Activated CD8-positive, alpha-beta T cell treated with anti-CD3 and anti-CD28 coated beads for 36 hours (primary cell): ENCODE measurements at regions not wholly inside any gene's neighbourhood (a gene's known extent, or its start where the extent isn't known, plus 50 kb on each side); places are given as distances from the start of the nearest gene placed in this dataset.
"Not testable (repeated sequence)": the region's sequence is repeated elsewhere in the genome, so short reads cannot be mapped to it uniquely, and the experiment has no call there.

Experiments used
- ATAC-seq: fragments of 200-7000 bp; cut with Tn5 transposase; one replicate; pipeline ENCODE4 v1.10.0; 2021; ENCODE audit warnings: mild to moderate bottlenecking, moderate library complexity
- CTCF ChIA-PET: fragments of 350-600 bp; sonication (Branson Sonifier 250); formaldehyde crosslinking; loops from one replicate; lab custom pipeline; 2021; ENCODE audit warnings: antibody characterized with exemption; lab: Charles Lee
- POLR2A ChIA-PET: fragments of 350-600 bp; sonication (Branson Sonifier 250); formaldehyde crosslinking; loops from one replicate; lab custom pipeline; 2021; ENCODE audit warnings: antibody characterized with exemption; lab: Charles Lee
- DNase-seq: peaks from one replicate; pipeline ENCODE4 v3.0.0-alpha.2; 2020
- H3K27ac Mint-ChIP-seq: one replicate; pipeline ENCODE4 v1.8.0; 2021; ENCODE audit warnings: mild to moderate bottlenecking, mixed read lengths
- H3K27me3 Mint-ChIP-seq: one replicate; pipeline ENCODE4 v1.8.0; 2021; ENCODE audit warnings: mixed read lengths
- H3K36me3 Mint-ChIP-seq: one replicate; pipeline ENCODE4 v1.8.0; 2021; ENCODE audit warnings: low read depth, mixed read lengths
- H3K4me1 Mint-ChIP-seq: one replicate; pipeline ENCODE4 v1.8.0; 2021; ENCODE audit warnings: low read depth, mixed read lengths
- H3K4me3 Mint-ChIP-seq: one replicate; pipeline ENCODE4 v1.8.0; 2021; ENCODE audit warnings: mild to moderate bottlenecking, moderate library complexity, mixed read lengths
- H3K9me3 Mint-ChIP-seq: one replicate; pipeline ENCODE4 v1.8.0; 2021; ENCODE audit warnings: mixed read lengths
- intact Hi-C: fragments of 100-400 bp; cut with micrococcal nuclease; formaldehyde crosslinking; loops from one replicate; pipeline ENCODE4 v1.10.0; 2022
- TF ChIP-seq, protein P1 (sequence below): fragments of 200-600 bp; IDR thresholded peaks from one replicate; pipeline ENCODE4 v1.8.0; 2022; ENCODE audit warnings: antibody characterized with exemption, mild to moderate bottlenecking

DNA sequence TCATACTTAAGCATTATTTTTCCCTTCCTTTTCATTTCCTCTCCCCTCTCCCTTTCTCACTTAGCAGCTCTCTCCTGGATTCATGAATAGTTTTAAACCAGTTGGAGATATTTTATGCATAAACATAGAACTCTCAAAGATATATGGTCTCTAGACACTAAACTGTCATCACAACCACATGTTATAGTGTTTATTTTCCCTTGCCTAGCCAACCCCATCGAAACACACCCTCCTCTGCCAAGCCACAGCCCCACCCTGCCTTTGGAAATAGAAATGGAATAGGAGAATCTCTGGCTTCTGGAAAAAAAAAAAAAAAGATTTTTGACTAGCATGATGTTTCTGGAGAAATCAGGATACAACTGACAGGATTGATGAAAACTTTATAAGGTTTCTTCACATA, 64.8 kb upstream of the RBPJ start:
- TF ChIP-seq, protein P1, sequence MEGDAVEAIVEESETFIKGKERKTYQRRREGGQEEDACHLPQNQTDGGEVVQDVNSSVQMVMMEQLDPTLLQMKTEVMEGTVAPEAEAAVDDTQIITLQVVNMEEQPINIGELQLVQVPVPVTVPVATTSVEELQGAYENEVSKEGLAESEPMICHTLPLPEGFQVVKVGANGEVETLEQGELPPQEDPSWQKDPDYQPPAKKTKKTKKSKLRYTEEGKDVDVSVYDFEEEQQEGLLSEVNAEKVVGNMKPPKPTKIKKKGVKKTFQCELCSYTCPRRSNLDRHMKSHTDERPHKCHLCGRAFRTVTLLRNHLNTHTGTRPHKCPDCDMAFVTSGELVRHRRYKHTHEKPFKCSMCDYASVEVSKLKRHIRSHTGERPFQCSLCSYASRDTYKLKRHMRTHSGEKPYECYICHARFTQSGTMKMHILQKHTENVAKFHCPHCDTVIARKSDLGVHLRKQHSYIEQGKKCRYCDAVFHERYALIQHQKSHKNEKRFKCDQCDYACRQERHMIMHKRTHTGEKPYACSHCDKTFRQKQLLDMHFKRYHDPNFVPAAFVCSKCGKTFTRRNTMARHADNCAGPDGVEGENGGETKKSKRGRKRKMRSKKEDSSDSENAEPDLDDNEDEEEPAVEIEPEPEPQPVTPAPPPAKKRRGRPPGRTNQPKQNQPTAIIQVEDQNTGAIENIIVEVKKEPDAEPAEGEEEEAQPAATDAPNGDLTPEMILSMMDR = no peak
- ATAC-seq (no peak), DNase-seq (no peak)
- CTCF ChIA-PET = no interaction called here
- H3K4me1 Mint-ChIP-seq = peaks cover 5% of the 10 kb centered on the region
- intact Hi-C loops = no loop called here
- H3K27me3 Mint-ChIP-seq = peaks cover 3% of the 10 kb centered on the region
- no peak overlapping the region for H3K27ac Mint-ChIP-seq
- POLR2A ChIA-PET = no interaction called here
- no peaks in the 10 kb centered on the region for H3K36me3 Mint-ChIP-seq
- H3K4me3 Mint-ChIP-seq = no peak overlapping the region
- peaks cover 2% of the 10 kb centered on the region for H3K9me3 Mint-ChIP-seq

DNA sequence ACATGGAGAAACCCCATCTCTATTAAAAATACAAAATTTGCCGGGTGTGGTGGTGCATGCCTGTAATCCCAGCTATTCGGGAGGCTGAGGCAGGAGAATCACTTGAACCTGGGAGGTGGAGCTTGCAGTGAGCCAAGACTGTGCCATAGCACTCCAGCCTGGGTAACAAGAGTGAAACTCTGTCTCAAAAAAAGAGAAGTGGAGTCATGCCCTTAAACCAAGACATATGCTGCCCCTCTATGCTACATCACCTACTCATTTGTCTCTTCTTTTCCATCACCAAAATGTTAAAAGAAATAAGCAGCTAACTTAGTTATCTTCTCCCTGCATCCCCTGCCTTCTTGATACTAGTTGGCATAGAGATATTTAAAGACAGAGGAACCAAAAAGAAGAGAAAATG, 63.4 kb upstream of the RBPJ start:
- H3K36me3 Mint-ChIP-seq, H3K9me3 Mint-ChIP-seq, ATAC-seq, H3K27ac Mint-ChIP-seq, intact Hi-C loops, H3K27me3 Mint-ChIP-seq, DNase-seq, POLR2A ChIA-PET, H3K4me1 Mint-ChIP-seq, H3K4me3 Mint-ChIP-seq, CTCF ChIA-PET: not testable (repeated sequence)

DNA sequence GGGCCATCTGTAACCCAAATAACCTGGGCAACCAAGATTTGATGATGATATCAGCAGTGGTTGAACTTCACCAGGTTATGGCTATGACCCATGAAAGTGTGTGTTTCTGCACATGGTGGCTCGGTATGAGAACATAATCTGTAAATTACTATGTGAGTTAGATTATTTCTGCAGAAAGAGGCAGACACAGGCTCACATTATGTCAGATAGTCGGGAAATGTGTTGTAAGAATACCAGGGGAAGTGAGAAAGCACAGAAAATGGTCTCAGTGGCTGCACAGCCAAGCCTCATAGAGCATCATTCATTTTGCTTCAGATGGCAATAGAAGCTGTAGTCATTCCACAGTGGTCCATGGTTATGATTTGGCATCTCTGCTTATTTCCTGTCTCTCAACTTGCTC, 63.0 kb upstream of the RBPJ start:
- intact Hi-C loops = no loop called here
- POLR2A ChIA-PET = no interaction called here
- no peaks in the 10 kb centered on the region for H3K4me1 Mint-ChIP-seq

DNA sequence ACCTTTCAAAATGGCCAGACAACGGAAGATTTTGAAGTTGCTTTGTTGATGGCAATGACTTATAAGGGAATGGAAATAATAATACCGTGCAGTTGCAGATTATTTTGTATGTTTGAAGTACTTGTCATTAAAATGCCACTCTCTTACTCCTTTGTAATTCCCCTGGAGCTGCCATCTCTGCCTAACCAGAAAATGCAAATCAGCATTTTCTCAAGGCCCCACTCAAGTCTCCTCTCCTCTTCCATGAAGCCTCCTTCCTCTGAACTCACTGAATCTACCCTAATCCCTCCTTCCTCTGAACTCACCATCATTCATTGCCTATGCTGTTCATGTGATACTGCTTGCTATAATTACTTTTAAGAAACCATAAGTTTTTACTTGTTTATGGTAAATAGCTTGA, 60.2 kb upstream of the RBPJ start:
- CTCF ChIA-PET = no interaction called here
- Mint-ChIP-seq H3K9me3 (peaks cover 2% of the 10 kb centered on the region), H3K27me3 (peaks cover 14% of the 10 kb centered on the region)

More for the DNA sequence above, 63.0 kb upstream of the RBPJ start:
- Mint-ChIP-seq H3K36me3 (no peaks in the 10 kb centered on the region), H3K27me3 (peaks cover 8% of the 10 kb centered on the region), H3K9me3 (peaks cover 2% of the 10 kb centered on the region), H3K4me3 (no peak overlapping the region), H3K27ac (no peak overlapping the region)
- CTCF ChIA-PET = no interaction called here
- TF ChIP-seq, protein P1 = no peak
- DNase-seq (no peak), ATAC-seq (no peak)

DNA sequence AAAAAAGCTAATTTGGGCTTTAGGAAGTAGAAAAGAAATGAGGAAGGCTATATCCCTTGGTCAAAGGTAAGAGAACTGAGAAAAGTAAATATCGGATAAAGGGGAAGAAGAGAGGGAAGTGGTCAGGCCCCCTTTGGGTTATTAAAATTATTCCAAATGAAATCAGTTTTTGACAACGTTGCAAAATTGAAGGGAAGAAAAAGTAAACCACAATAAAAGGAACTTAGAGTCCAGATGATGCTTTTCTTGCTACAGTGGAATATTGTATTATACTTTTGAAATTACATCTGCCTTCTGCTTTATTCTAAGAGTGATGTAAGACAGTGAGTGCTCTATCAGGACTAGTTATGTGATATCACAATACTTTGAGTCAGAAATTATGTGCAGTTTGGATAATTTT, 59.4 kb upstream of the RBPJ start:
- CTCF ChIA-PET = no interaction called here
- intact Hi-C loops = no loop called here

More for the DNA sequence above, 60.2 kb upstream of the RBPJ start:
- DNase-seq = no peak
- intact Hi-C loops = no loop called here
- no peaks in the 10 kb centered on the region for H3K36me3 Mint-ChIP-seq
- no peak for ATAC-seq
- H3K4me1 Mint-ChIP-seq = no peaks in the 10 kb centered on the region
- POLR2A ChIA-PET = no interaction called here
- TF ChIP-seq, protein P1 = no peak
- H3K4me3 Mint-ChIP-seq = no peak overlapping the region
- no peak overlapping the region for H3K27ac Mint-ChIP-seq

More for the DNA sequence above, 59.4 kb upstream of the RBPJ start:
- Mint-ChIP-seq H3K27ac (no peak overlapping the region), H3K4me1 (no peaks in the 10 kb centered on the region), H3K9me3 (peaks cover 2% of the 10 kb centered on the region), H3K4me3 (no peak overlapping the region), H3K27me3 (peaks cover 14% of the 10 kb centered on the region), H3K36me3 (no peaks in the 10 kb centered on the region)
- no peak for DNase-seq
- TF ChIP-seq, protein P1 = no peak
- ATAC-seq = no peak
- POLR2A ChIA-PET = no interaction called here
